ENCODE measurements at regions not wholly inside any gene's neighbourhood (a gene's known extent, or its start where the extent isn't known, plus 50 kb on each side); places are given as distances from the start of the nearest gene placed in this dataset.
"Not testable (repeated sequence)": the region's sequence is repeated elsewhere in the genome, so short reads cannot be mapped to it uniquely, and the experiment has no call there.

- DNase-seq: no peak
Measured at GRCh38 chrX:145393702-145394235, 146.5 kb downstream of the SPANXN1 start.

- DNase-seq: no peak
Measured at GRCh38 chrX:145394344-145394743, 147.0 kb downstream of the SPANXN1 start.

- no peak for DNase-seq
Measured at GRCh38 chrX:145396612-145397011, 149.3 kb downstream of the SPANXN1 start.

- peak in 1 of 2 donors; percentile 3 for DNase-seq
Measured at GRCh38 chrX:145405012-145405411, 157.7 kb downstream of the SPANXN1 start.

GRCh38 chrX:145410622-145411021, 163.3 kb downstream of the SPANXN1 start:
- DNase-seq: no peak

DNA sequence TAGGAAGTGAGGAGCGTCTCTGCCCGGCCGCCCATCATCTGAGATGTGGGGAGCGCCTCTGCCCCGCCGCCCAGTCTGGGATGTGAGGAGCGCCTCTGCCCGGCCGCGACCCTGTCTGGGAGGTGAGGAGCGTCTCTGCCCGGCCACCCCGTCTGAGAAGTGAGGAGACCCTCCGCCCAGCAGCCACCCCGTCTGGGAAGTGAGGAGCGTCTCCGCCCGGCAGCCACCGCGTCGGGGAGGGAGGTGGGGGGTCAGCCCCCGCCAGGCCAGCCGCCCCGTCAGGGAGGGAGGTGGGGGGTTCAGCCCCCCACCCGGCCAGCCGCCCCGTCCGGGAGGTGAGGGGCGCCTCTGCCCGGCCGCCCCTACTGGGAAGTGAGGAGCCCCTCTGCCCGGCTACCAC, 188.9 kb downstream of the SPANXN1 start:
- not testable (repeated sequence) for DNase-seq

GRCh38 chrX:145464650-145465049, 217.3 kb downstream of the SPANXN1 start:
- DNase-seq: no peak

DNA sequence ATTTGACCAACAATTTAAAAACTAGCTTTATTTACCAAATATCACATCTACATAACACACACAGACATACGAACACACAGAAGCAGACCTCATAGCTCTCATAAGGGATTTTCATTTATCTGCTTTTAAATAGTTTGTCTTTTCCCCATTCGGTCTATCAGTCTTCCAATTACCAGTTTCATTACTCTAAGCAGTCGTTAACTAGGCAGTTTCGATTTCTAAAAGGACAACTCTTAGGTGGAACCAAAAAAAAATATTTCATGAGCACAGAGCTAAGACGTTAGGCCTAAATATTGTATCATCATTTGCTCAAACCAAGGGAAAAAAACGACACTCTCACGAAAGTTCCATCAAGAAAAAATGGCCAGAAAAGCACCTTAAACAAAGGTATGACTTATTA, 228.4 kb downstream of the SPANXN1 start:
- no peak for DNase-seq

DNA sequence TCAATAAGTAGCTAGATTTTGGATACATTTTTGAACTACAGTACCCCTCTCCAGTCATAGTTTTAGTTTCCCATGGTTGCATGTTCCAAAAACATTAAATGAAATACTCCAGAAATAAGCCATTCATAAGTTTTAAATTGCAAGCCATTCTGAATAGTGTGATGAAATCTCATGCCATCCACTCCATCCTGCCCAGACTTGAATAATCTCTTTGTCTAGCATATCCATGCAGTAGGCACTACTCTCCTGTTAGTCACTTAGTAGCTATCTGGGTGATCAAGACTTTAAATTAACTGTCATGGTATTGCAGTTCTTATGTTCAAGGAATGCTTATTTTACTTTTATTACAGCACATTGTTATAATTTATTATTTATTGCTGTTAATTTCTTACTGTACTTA, 237.4 kb downstream of the SPANXN1 start:
- DNase-seq: no peak

- DNase-seq: no peak
Measured at GRCh38 chrX:145502670-145503069, 255.4 kb downstream of the SPANXN1 start.

DNA sequence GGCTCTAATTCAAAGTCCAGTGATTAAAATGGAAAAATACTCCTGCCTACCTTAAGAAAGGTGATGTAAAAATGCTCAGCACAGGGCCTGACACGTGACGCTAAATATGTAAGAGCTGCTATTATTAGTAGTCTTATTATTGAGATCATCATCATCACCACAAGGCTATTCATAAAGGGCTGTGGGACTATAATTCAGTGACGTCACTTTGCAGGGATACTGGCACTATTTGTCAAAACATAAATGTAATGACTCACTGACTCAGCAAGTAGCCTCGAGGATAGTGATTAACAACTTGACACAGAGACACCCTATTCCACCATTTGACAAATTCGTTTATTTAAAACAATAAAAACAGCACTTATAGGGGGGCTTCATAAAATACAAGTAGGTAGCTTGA, 258.9 kb downstream of the SPANXN1 start:
- DNase-seq: no peak

- DNase-seq: no peak
Measured at GRCh38 chrX:145524931-145525330, 277.6 kb downstream of the SPANXN1 start.

DNA sequence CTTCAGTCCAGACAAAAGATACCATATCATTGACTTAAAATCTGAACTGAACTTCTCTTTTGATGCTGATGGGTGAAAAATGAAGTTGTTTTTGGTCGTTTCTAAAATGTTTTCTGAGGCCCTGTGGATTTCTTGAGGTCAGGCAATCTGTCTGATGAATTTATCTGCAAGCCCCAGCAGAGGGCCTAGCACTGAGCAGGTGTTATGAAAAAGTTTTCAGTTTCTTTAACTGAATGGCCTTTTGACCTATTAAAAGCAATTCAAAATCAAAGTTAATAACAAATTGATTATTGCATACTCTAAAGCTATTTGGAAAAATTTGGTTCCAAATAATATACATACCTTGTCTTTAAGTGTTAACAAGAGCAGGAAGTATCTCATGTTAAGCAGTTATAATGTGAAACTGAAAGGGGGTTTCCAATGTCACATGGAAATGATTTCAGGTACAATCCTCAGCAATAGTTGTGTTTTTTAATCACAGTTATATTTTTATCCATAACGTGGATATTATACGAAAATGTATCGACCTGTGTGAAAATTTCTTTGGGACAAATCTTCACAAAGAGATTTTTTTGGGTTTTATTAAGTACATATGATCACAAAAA, 285.0 kb downstream of the SPANXN1 start:
- no peak for DNase-seq

- DNase-seq: no peak
Measured at GRCh38 chrX:145533534-145533933, 284.1 kb upstream of the SLITRK2 start.

DNA sequence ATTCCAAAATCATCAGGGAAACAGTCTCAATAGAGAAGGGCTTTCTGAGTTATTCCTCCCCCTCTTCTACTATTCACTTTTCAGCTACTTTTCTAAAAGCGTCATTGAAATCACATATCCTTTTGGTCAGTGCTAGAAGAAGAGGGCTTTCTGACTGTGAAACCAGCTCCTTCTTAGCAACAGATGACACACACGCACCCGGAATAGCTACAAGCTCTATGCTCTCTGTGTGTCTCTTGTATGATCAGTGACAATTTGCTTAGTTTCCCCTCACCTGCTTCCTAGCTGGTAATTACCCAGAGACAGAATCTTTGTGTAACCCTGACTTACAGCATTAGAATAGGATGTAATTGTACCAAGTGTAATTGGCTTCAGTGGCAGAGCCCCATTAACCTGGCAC, 268.1 kb upstream of the SLITRK2 start:
- DNase-seq: no peak

GRCh38 chrX:145552643-145553042, 265.0 kb upstream of the SLITRK2 start:
- no peak for DNase-seq

DNA sequence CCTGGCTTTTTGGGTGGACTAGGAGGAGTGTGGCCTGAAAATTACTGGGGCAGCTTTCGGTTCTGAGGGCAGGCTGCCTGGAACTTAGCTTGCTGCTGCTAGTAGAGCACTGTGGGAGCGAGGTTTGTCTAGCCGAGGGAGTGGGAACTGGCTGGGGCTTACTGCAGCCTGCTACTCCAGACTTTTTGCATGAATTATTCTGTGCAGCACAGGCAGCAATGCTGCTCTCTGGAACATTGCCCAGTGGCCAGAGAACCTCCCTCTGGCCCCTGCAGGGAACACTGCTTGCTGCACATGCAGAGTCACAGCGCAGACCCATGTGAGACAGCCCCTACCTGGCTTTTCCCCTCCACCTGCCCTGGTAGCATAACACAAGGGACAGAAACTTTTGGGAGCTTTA, 263.9 kb upstream of the SLITRK2 start:
- DNase-seq: no peak

GRCh38 chrX:145563159-145563558, 254.5 kb upstream of the SLITRK2 start:
- no peak for DNase-seq

- no peak for DNase-seq
Measured at GRCh38 chrX:145609951-145610511, 207.6 kb upstream of the SLITRK2 start.

DNA sequence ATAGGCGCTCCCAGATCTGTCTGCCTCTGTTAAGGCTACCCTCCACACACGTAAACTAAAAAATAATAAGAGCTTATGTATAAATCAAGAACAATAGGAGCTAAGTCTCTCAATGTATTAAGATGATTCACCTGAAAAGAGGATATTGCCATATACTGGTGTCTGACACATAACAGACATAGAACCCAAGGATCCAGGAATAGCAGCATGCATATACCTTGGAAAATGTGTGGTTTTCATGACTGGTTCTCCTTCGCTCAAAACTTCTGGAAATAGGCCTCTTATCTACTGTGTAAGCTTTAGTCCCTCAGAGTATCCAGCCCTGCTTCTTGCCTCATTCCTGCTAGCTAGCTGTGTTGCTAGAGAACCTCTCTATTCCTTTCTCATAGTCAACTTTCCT, 203.7 kb upstream of the SLITRK2 start:
- DNase-seq: no peak

DNA sequence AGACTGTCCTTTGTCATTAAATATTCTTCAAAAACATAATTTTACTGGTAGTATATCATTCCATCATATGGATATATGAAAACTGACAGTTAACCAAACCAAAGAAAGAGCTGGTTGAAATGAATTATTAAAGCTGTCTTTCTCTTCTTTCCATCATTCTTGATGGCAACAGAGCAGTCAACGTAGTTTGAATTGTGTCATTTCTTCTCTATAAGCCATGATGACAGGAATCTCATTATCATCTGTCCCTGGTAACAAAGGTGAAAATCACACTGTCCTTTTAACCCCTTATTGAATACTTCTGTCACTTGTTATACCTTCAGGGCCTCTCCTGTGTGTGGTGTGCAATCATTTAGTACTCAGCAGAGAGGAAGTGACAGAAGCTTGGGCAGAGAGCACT, 197.0 kb upstream of the SLITRK2 start:
- DNase-seq: no peak

DNA sequence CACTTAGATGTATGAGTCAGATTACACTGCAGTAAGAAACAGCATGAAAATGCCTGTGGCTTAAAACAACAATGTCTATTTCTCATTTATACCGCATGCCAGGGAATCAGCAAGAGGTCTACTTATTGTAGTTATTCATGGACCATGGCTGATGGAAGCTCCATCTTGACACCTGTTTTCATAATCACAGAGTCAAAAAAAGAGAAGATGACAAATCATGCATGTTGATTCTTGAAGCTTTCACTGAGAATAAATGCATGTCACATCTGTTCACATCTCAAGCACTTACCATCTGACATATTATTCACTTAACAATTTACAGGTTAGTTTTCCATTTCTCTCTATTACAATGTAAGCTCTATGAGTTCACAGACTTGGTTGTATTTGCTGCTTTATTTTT, 194.2 kb upstream of the SLITRK2 start:
- no peak for DNase-seq

DNA sequence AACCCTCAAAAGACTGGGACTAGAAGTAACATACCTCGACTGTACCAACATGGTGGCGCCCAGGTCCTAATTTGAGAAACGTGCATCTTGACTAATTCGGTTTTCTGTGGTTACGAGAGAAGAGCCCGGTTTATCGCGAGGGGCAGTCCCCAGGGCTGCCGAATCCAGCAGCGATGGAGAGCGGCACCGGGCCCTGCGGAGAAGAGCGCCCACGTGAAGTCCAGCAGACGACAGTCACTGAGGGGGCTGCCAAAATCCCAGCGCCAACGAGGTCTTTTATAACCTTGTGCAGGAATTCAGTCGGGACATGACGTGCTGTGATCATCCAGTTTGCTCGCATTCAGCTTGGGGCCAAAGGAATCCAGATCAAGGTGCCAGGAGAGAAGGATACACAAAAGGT, 187.5 kb upstream of the SLITRK2 start:
- DNase-seq: no peak

- no peak for DNase-seq
Measured at GRCh38 chrX:145630806-145631435, 186.7 kb upstream of the SLITRK2 start.
